PFSK-1 (cell line): ENCODE measurements at regions not wholly inside any gene's neighbourhood (a gene's known extent, or its start where the extent isn't known, plus 50 kb on each side); places are given as distances from the start of the nearest gene placed in this dataset.

Source experiments
- FOXP2 ChIP-seq: optimal IDR thresholded peaks from 2 replicates; pipeline ENCODE3; 2011; ENCODE audit warnings: borderline replicate concordance, control low read depth, inconsistent platforms; ENCODE audit not compliant: insufficient read depth; ENCODE audit errors: extremely low read length, extremely low read depth
- POLR2AphosphoS5 ChIP-seq: IDR thresholded peaks from 2 replicates; pipeline ENCODE4 v1.6.1; 2012; ENCODE audit warnings: low read depth, mild to moderate bottlenecking, control low read depth, low read length, moderate library complexity
- SIN3A ChIP-seq: IDR thresholded peaks from 2 replicates; pipeline ENCODE4 v1.6.1; 2012; ENCODE audit warnings: mild to moderate bottlenecking, low read length, moderate library complexity, borderline replicate concordance; ENCODE audit not compliant: insufficient read depth
- TAF1 ChIP-seq: IDR thresholded peaks from 2 replicates; pipeline ENCODE4 v1.6.1; 2012; ENCODE audit warnings: low read length, control low read depth, borderline replicate concordance; ENCODE audit not compliant: insufficient read depth
- TF ChIP-seq, protein P1 (sequence below), 2 experiments: IDR thresholded peaks; 2 replicates each; pipeline versions ENCODE4 v1.6.1 to v1.8.0; 2011 to 2012; ENCODE audit warnings: low read depth in 2 of 2, low read length in 2 of 2, control low read depth in 1 of 2, inconsistent platforms in 1 of 2, mild to moderate bottlenecking in 1 of 2, moderate library complexity in 1 of 2; ENCODE audit not compliant: insufficient read depth in 1 of 2

- no peak for TF ChIP-seq FOXP2
- TF ChIP-seq POLR2AphosphoS5, result no peak
- no peak for TF ChIP-seq TAF1
- no peak for TF ChIP-seq SIN3A
- TF ChIP-seq, protein P1, sequence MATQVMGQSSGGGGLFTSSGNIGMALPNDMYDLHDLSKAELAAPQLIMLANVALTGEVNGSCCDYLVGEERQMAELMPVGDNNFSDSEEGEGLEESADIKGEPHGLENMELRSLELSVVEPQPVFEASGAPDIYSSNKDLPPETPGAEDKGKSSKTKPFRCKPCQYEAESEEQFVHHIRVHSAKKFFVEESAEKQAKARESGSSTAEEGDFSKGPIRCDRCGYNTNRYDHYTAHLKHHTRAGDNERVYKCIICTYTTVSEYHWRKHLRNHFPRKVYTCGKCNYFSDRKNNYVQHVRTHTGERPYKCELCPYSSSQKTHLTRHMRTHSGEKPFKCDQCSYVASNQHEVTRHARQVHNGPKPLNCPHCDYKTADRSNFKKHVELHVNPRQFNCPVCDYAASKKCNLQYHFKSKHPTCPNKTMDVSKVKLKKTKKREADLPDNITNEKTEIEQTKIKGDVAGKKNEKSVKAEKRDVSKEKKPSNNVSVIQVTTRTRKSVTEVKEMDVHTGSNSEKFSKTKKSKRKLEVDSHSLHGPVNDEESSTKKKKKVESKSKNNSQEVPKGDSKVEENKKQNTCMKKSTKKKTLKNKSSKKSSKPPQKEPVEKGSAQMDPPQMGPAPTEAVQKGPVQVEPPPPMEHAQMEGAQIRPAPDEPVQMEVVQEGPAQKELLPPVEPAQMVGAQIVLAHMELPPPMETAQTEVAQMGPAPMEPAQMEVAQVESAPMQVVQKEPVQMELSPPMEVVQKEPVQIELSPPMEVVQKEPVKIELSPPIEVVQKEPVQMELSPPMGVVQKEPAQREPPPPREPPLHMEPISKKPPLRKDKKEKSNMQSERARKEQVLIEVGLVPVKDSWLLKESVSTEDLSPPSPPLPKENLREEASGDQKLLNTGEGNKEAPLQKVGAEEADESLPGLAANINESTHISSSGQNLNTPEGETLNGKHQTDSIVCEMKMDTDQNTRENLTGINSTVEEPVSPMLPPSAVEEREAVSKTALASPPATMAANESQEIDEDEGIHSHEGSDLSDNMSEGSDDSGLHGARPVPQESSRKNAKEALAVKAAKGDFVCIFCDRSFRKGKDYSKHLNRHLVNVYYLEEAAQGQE (IDR thresholded peaks at IDR 0.05; ENCODE audit: insufficient read depth in 1 of 2, low read depth in 2 of 2, low read length in 2 of 2), result no peak
These were observed 397.6 kb downstream of the MDFIC start for GRCh38 chr7:115319541-115319940.

DNA sequence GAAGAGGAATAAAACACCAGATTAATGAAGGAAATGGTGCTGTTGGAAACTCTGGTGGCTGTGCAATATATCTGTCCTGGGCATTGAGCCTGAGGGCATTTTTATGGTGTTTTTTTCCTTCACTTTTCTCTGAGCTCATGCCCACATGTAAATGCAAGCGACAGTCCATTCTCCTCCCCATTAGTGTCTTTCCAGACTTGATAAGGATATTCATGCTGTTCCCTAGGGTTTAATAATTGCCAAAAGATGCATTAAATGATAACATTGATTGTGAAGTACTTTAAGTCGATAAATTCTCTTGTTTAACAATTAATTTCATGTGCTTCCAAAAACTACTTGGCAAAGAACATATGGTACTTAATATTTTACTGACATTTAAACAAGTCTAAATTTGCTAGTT, 384.7 kb downstream of the MDFIC start:
- TF ChIP-seq SIN3A (no peak), POLR2AphosphoS5 (no peak), FOXP2 (no peak), TAF1 (no peak)
- TF ChIP-seq, protein P1 (IDR thresholded peaks at IDR 0.05; ENCODE audit: insufficient read depth in 1 of 2, low read depth in 2 of 2, low read length in 2 of 2), result no peak

DNA sequence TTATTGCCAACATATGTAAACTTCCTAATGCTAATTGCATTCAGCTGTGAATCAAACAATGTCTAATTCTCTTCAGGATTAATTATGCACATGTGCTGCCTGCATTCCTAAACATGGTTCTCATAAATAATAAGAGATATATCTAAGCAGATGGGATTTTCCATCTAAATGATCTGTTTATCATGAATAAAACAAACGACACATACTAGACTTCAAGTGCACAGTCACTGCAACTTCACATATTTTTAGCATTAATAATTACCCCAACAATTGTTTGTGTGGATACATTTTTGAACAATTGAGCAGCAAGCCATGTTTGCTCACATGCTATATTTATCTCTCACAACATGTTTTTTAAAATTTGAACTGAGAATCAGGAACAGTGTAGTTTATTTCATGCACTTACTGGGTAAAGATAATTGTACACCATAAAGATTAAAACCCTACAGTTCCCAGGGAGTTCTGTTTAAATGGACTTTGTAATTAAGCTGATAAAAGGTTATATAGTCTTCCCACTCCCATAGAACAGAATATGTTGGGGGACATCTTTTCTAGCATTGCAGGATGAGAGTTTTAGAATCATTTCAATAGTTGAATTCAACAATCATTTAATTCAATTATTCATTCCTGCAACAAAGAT, 378.5 kb downstream of the MDFIC start:
- TF ChIP-seq SIN3A (no peak), TAF1 (no peak), POLR2AphosphoS5 (no peak)

GRCh38 chr7:115299397-115300037, 377.6 kb downstream of the MDFIC start:
- no peak for TF ChIP-seq TAF1
- no peak for TF ChIP-seq SIN3A
- TF ChIP-seq, protein P1 (IDR thresholded peaks at IDR 0.05; ENCODE audit: insufficient read depth in 1 of 2, low read depth in 2 of 2, low read length in 2 of 2), result no peak
- TF ChIP-seq FOXP2, result no peak
- TF ChIP-seq POLR2AphosphoS5, result no peak

- TF ChIP-seq POLR2AphosphoS5, result no peak
- no peak for TF ChIP-seq FOXP2
- TF ChIP-seq SIN3A, result no peak
- TF ChIP-seq TAF1, result no peak
- TF ChIP-seq, protein P1 (IDR thresholded peaks at IDR 0.05; ENCODE audit: insufficient read depth in 1 of 2, low read depth in 2 of 2, low read length in 2 of 2), result no peak
These were observed 375.8 kb downstream of the MDFIC start for GRCh38 chr7:115297656-115298055.
